GM18873 (cell line): ENCODE measurements at regions not wholly inside any gene's neighbourhood (a gene's known extent, or its start where the extent isn't known, plus 50 kb on each side); places are given as distances from the start of the nearest gene placed in this dataset.

ENCODE experiments used
- ATAC-seq: cut with Tn5 transposase; IDR thresholded peaks from one replicate; pipeline ENCODE4 v1.9.1; 2021; ENCODE audit warnings: mild to moderate bottlenecking, moderate library complexity, moderate number of reproducible peaks; ENCODE audit not compliant: unreplicated experiment, low FRiP score

GRCh38 chr12:115860619-115861018, 416.9 kb downstream of the MED13L start:
- no peak for ATAC-seq

- no peak for ATAC-seq
These were observed 418.3 kb downstream of the MED13L start for GRCh38 chr12:115859231-115859630.

GRCh38 chr12:115857923-115858322, 419.6 kb downstream of the MED13L start:
- ATAC-seq, result no peak

GRCh38 chr12:115857160-115857920, 420.2 kb downstream of the MED13L start:
- no peak for ATAC-seq

- ATAC-seq, result no peak
These were observed 425.4 kb downstream of the MED13L start for GRCh38 chr12:115852054-115852453.

- no peak for ATAC-seq
These were observed 426.5 kb downstream of the MED13L start for GRCh38 chr12:115850957-115851356.

GRCh38 chr12:115849262-115849943, 428.1 kb downstream of the MED13L start:
- no peak for ATAC-seq

- no peak for ATAC-seq
These were observed 430.1 kb downstream of the MED13L start for GRCh38 chr12:115847398-115847797.

- no peak for ATAC-seq
These were observed 431.0 kb downstream of the MED13L start for GRCh38 chr12:115846516-115846915.

- ATAC-seq, result no peak
These were observed 437.3 kb downstream of the MED13L start for GRCh38 chr12:115840159-115840558.

GRCh38 chr12:115838952-115839351, 438.5 kb downstream of the MED13L start:
- no peak for ATAC-seq

GRCh38 chr12:115837220-115837619, 440.3 kb downstream of the MED13L start:
- ATAC-seq, result no peak

- no peak for ATAC-seq
These were observed 442.0 kb downstream of the MED13L start for GRCh38 chr12:115835445-115835844.

GRCh38 chr12:115833704-115834103, 443.8 kb downstream of the MED13L start:
- ATAC-seq, result no peak

GRCh38 chr12:115830633-115831032, 446.9 kb downstream of the MED13L start:
- ATAC-seq, result no peak

- no peak for ATAC-seq
These were observed 447.4 kb downstream of the MED13L start for GRCh38 chr12:115830070-115830469.

GRCh38 chr12:115828168-115828567, 449.3 kb downstream of the MED13L start:
- ATAC-seq, result no peak

- no peak for ATAC-seq
These were observed 452.4 kb downstream of the MED13L start for GRCh38 chr12:115824936-115825602.

GRCh38 chr12:115823635-115824034, 453.9 kb downstream of the MED13L start:
- no peak for ATAC-seq

- no peak for ATAC-seq
These were observed 456.8 kb downstream of the MED13L start for GRCh38 chr12:115820656-115821055.

- no peak for ATAC-seq
These were observed 458.5 kb downstream of the MED13L start for GRCh38 chr12:115818973-115819372.
